DND-41 (cell line): ENCODE measurements at regions not wholly inside any gene's neighbourhood (a gene's known extent, or its start where the extent isn't known, plus 50 kb on each side); places are given as distances from the start of the nearest gene placed in this dataset.

Experiments
- ATAC-seq: fragments of 200-7000 bp; cut with Tn5 transposase; 3 replicates; pipeline ENCODE4 v1.9.1; 2021; ENCODE audit warnings: low read depth; ENCODE audit not compliant: insufficient read depth
- DNase-seq: peaks from one replicate; pipeline ENCODE4 v3.0.0-alpha.2; 2020
- H2AFZ ChIP-seq: 2 replicates; pipeline ENCODE4 v1.6.0; 2012; ENCODE audit warnings: low read depth, low read length
- H3K27ac ChIP-seq: 2 replicates; pipeline ENCODE4 v1.5.1; 2012; ENCODE audit warnings: low read length, inconsistent platforms
- H3K27me3 ChIP-seq: fragments of 200-600 bp; sonication (generic); 2 replicates; pipeline ENCODE4 v1.6.0; 2012; ENCODE audit warnings: low read length, mild to moderate bottlenecking, inconsistent platforms; ENCODE audit not compliant: insufficient read depth, poor library complexity
- H3K36me3 ChIP-seq: 2 replicates; pipeline ENCODE4 v1.5.1; 2012; ENCODE audit warnings: low read length, inconsistent platforms; ENCODE audit not compliant: insufficient read depth
- H3K4me1 ChIP-seq: 2 replicates; pipeline ENCODE4 v1.5.1; 2012; ENCODE audit warnings: mild to moderate bottlenecking, low read length; ENCODE audit not compliant: insufficient read depth
- H3K4me2 ChIP-seq: 2 replicates; pipeline ENCODE4 v1.6.0; 2012; ENCODE audit warnings: mild to moderate bottlenecking, moderate library complexity, low read length, inconsistent platforms; ENCODE audit not compliant: insufficient read depth
- H3K4me3 ChIP-seq, 2 experiments: fragments of 200-600 bp in 1 of 2; shearing (Covaris generic) in 1 of 2; 2 replicates each; pipeline ENCODE4 v1.5.1; 2012 to 2016; ENCODE audit warnings: inconsistent platforms in 2 of 2, low read length in 2 of 2, mild to moderate bottlenecking in 2 of 2, low read depth in 1 of 2, moderate library complexity in 1 of 2
- H3K79me2 ChIP-seq: 2 replicates; pipeline ENCODE4 v1.6.0; 2012; ENCODE audit warnings: low read length, inconsistent platforms; ENCODE audit not compliant: insufficient read depth
- H3K9ac ChIP-seq: 2 replicates; pipeline ENCODE4 v1.6.0; 2012; ENCODE audit warnings: low read depth, mild to moderate bottlenecking, inconsistent platforms, low read length, moderate library complexity
- H3K9me3 ChIP-seq: 2 replicates; pipeline ENCODE4 v1.5.1; 2012; ENCODE audit warnings: low read length, moderate library complexity, mild to moderate bottlenecking, inconsistent platforms; ENCODE audit not compliant: insufficient read depth, severe bottlenecking
- H4K20me1 ChIP-seq: 2 replicates; pipeline ENCODE4 v1.6.0; 2012; ENCODE audit warnings: low read length; ENCODE audit not compliant: insufficient read depth
- CTCF ChIP-seq: IDR thresholded peaks from 2 replicates; pipeline ENCODE4 v1.5.1; 2012; ENCODE audit warnings: borderline replicate concordance, low read length, moderate library complexity, mild to moderate bottlenecking; ENCODE audit not compliant: poor library complexity, severe bottlenecking; ENCODE audit errors: extremely low read depth
- EZH2 ChIP-seq: IDR thresholded peaks from 3 replicates; pipeline ENCODE4 v1.6.1; 2012; ENCODE audit warnings: borderline replicate concordance, low read depth, mild to moderate bottlenecking, moderate library complexity, low read length, inconsistent platforms; ENCODE audit not compliant: severe bottlenecking

- Histone ChIP-seq H3K4me3 (no peak overlapping the region), H2AFZ (no peak overlapping the region), H3K27me3 (no peaks in the 10 kb centered on the region), H3K4me1 (no peaks in the 10 kb centered on the region), H3K36me3 (no peaks in the 10 kb centered on the region), H3K9ac (no peak overlapping the region), H4K20me1 (no peaks in the 10 kb centered on the region), H3K79me2 (no peaks in the 10 kb centered on the region), H3K27ac (no peak overlapping the region), H3K4me2 (no peak overlapping the region), H3K9me3 (no peaks in the 10 kb centered on the region)
- DNase-seq (no peak), ATAC-seq (no peak)
- TF ChIP-seq CTCF = no peak
- TF ChIP-seq EZH2 = no peak
These were observed 284.6 kb upstream of the TLE4 start for GRCh38 chr9:79286992-79287707.

DNA sequence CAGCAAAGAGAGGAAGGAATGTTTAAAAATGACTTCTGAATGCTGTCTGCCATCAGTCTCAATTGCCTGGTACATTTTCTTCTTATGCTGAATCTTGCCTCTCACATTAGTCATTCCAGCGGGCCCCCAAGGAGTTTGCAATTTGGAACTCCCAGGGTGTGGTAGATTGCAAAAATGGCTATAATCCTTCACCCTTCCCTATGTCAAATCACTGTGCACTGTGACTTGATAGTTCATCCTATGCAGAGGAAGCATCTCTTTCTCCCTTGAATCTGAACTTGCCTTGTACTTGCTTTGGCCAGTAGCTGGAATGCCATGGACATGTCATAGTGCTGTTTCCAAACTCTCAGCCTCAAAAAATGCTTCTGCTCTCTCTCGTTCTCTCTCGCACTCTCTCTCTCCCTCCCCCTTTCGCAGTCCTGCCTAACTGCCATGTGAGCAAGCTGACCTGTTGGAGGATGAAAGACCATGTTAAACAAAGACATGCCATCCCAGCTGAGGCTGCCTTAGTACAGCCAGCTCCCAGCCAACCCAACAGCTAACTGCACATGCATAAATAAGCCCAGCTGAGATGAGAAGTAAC, 284.0 kb upstream of the TLE4 start:
- H3K4me1 ChIP-seq = no peaks in the 10 kb centered on the region
- DNase-seq (no peak), ATAC-seq (no peak)
- H3K27me3 ChIP-seq = no peaks in the 10 kb centered on the region
- no peaks in the 10 kb centered on the region for H3K79me2 ChIP-seq
- no peak overlapping the region for H3K27ac ChIP-seq
- H2AFZ ChIP-seq = no peak overlapping the region
- TF ChIP-seq EZH2 (no peak), CTCF (no peak)
- H3K9me3 ChIP-seq = no peaks in the 10 kb centered on the region
- no peak overlapping the region for H3K9ac ChIP-seq
- no peaks in the 10 kb centered on the region for H3K36me3 ChIP-seq
- no peaks in the 10 kb centered on the region for H4K20me1 ChIP-seq
- H3K4me2 ChIP-seq = no peak overlapping the region
- H3K4me3 ChIP-seq = no peak overlapping the region

DNA sequence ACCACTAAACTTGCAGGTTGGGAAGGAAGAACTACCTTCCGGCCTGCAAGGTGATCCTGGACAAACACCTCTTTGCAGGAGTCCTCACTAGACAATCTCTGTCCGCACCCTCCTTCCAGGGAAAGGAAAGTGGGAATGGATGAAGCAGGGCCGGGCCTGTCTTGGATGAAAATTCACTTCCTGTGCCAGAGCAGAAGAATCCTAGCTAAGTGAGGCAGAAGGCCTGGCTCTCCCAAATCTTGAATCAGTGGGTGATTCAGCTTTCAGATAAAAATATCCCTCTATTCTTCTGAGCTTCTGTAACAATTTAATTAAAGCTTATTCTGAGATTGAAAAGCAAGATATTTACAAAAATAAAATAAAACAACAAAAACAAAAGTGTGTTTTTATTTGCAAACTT, 281.9 kb upstream of the TLE4 start:
- Histone ChIP-seq H3K9me3 (no peaks in the 10 kb centered on the region), H3K4me3 (no peak overlapping the region), H3K36me3 (no peaks in the 10 kb centered on the region), H3K79me2 (no peaks in the 10 kb centered on the region), H3K27ac (no peak overlapping the region), H3K4me1 (no peaks in the 10 kb centered on the region), H3K4me2 (no peak overlapping the region), H4K20me1 (no peaks in the 10 kb centered on the region), H3K9ac (no peak overlapping the region), H2AFZ (no peak overlapping the region), H3K27me3 (no peaks in the 10 kb centered on the region)
- DNase-seq (no peak), ATAC-seq (no peak)
- TF ChIP-seq EZH2 (no peak), CTCF (no peak)
